Activated CD8-positive, alpha-beta memory T cell treated with anti-CD3 and anti-CD28 coated beads for 48 hours (primary cell): ENCODE measurements at regions not wholly inside any gene's neighbourhood (a gene's known extent, or its start where the extent isn't known, plus 50 kb on each side); places are given as distances from the start of the nearest gene placed in this dataset.

Experiments used
- DNase-seq, 3 experiments: peaks; one replicate each; pipeline ENCODE4 v3.0.0-alpha.2; 2020; ENCODE audit warnings: low read depth in 2 of 3, low spot score in 2 of 3

DNA sequence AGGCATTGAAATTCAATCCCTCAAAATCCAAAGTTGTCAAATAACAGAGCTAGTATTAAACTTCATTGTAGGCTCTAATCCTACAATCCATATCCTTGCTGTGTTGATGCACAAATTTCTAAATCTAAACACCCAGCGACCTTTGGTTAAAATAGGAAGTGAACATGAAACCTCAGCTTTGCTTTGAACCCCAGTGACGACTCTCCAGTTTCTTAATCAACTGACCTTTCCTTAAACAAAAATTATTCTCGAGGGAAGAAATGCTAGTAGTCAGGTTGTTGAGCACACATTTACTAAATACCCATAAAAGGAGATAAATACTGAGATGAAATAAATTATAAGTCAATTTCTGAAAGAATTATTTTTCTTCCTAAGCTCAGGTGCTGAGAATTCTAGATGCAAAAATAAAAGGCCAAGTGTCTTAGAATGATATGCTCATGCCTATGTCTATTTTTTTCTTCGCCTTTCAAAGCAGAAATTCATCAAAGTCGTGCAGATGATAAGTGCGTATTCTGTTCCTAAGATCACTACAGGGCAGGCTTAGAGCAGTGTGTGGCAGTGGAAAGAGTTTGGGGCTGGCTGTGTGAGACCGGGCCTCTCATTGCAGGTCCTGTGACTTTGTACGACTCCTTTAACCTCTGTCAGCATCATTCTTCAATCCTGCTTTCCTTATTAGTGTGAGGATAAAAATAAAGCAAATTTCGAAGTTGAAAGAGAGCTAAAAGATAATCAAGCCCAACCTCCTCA lies 208.7 kb downstream of the PRL start:
- no peak for DNase-seq

DNA sequence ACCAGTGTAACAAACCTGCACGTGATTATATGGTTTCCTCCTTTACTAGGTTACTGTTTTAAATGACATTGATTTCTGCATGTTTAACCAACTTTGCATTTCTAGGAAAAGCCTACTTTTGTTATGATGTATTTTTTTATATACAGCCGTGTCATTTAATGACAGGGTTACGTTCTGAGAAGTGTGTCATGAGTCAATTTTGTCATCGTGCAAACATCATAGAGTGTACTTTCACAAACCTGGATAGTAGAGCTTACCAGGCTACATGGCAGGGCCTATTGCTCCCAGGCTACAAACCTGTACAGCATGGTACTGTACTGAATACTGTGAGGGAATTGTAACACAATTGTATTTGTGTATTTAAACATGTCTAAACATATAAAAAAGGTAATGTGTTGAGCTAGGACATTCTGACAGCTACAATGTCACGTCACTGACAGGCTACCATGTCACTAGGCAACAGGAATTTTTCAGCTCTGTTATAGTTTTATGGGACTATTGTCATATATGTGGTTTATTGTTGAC lies 205.3 kb downstream of the PRL start:
- no peak for DNase-seq

DNA sequence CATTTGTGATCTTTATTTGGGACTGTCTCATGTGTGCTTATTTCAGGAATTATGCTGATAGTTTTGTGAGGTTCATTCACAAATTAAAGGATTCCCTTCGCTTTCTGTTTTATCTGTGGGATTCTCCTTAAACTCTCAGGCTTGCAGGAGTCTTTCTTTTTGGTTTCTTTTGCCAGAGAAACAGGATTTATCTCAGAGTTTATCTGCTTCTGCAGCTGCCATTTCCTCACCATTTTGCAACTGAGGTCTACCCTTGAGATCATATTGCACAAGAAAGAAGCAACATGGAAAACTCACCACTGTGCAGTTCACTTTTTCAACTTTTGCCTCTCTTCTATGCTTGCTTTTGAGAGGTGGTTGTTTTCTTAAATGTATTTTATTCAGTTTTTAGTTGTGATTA lies 201.0 kb downstream of the PRL start:
- no peak for DNase-seq

DNA sequence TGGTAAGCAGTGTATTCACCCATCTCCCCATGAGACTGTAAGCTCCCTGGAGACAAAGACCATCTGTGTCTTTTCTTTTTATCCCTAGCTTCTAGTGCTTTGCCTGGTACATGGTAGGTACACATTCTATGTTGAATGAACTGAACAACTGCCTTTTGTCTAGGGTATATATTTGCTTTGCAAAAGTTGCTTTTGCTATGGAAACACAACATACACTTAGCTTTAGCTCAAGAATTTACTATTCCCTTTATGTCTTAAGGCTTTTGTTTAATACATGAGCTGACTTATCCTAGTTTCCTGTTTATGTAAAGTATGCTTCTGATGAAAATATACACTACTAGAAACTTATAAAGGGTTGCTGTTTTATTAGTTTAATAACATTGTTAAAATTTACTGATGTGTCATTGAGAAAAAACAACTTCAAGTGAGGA lies 198.2 kb downstream of the PRL start:
- no peak for DNase-seq

DNA sequence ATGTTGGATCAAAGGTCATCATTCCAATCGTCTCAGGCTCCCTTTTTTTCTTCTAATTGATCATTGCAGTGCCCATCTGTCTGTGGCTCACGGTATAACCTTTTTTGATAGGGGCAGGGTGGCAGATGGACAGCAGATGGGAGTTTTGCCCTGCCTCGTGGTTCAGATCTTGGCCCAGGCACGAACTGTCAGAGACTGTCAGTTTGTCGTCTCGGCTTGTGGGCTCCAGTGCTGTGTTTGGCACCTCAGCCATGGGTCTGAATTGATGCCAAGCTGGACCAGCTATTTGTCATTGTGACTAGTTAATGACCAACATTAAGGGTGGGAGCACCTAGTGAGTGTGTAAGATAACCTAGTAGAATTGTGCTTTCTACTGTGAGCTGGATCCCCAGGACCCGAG lies 197.6 kb downstream of the PRL start:
- no peak for DNase-seq

DNA sequence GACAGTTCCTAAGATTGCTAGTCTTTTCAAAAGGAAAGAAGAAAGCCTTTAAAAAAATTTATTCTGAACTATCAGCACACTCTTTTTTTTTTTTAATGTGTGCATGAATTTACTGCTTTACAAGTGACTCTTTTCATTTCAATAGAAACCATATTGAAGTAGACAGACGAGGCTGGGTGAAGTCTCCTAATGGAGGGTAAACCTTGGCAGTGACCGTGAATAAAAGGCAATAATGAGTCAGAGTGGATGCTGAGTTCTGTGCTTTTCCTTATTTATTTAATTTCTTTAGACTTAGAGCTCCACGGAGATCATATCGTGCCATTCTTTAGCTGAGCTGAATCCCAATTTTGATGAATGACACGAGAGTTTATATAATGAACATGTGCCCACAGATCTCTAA lies 196.9 kb downstream of the PRL start:
- DNase-seq: no peak

DNA sequence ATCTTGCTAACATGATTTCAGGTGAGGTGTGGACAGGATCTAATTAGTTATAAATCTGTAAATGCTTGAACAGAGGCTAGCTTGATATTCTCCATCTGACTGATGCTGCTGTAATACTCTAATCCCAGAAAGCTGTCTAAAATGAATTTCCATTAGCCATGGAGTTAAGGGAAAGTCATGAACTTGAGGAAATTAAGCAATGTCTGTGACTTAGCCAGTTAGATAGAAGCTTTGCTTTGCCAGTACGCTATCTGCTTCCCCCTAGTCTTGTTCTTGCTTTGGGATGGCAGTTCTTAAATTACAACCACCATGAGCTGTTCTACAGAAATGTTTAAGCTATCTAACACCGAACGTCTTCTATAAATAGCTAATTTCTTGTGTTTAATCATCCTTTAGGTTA lies 195.7 kb downstream of the PRL start:
- no peak for DNase-seq

DNA sequence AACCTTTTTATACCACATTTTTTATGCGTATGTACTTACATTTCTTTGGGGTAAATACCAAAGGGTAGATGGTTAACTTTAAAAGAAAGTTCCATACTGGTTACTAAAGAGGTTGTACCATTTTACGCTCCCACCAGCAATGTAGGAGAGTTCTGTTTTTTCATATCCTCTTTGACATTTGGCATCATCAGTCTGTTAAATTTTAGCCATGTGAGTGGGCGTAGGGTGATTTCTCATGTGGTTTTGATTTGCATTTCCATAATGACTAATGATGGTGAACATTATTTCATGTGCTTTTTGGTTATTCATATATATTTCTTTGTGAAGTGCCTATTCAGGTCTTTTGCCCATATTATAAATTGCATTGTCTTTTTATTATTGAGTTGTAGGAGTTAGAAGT lies 194.2 kb downstream of the PRL start:
- no peak for DNase-seq

DNA sequence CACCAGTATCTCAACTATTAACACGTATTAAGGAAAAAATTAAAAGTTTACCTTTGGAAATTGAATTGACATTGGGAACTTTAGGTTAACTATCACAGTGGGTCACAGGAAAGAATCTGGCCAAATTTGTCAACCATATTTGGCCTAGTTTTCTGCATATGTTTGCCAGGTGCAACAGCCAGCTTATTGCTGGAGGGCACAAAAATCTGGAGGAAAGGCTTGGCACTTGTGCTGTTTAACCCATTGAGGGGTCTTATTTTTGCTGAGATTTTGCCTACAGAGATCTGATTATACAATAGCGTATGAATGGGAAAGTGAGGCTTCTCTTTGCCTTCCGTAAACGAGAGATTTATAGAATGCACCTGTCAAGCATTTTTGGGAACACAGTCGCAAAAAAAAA lies 190.4 kb downstream of the PRL start:
- DNase-seq: no peak

DNA sequence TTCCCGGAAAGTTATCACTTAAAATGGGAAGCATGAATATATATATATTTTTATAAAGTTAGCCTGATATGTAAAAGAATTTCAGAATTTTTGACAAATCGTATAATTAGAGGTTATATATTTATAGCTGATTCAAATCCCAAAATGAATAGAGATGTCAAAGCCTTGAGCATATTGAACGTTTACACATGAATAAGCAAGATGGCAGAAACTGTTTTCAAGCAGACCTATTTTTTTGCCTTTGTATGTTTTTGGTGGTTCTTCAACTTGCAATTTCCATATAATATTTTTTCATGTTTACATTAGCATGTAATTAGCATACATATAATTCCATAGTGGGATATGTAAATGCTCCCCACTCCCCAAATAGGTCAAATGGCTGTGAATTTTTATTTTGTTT lies 189.9 kb downstream of the PRL start:
- no peak for DNase-seq

DNA sequence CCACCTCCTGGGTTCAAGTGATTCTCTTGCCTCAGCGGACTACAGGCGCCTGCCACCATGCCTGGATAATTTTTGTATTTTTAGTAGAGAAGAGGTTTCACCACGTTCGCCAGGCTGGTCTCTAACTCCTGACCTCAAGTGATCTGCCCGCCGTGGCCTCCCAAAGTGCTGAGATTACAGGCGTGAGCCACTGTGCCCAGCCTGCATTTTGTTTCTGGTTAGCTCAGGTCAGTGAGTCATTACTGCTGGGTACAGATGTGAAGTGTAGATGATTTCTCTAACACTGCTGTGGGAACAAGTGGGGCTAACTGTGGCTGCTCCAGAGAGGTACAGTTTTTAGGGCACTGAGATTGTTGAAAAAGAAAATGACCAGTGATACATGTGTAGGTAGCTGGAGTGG lies 188.6 kb downstream of the PRL start:
- no peak for DNase-seq

DNA sequence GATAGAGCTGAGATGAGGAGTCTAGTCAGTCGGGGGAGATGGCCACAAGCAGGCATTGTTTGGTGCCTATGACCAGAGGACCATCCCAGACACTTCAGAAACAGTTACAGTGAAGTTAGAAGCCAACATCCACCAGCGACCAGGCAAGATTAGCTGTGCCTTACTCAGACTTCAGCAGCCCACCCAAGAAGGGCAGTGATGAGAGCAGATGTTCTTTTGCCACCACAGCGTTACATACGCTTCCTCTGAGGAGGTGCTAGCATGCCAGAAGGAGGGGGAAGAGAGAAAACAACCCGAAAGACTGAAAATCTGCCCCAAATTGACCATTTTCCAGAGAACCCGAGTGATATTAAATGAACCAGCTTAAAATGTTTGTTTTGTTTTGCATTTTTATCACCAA lies 186.8 kb downstream of the PRL start:
- no peak for DNase-seq

DNA sequence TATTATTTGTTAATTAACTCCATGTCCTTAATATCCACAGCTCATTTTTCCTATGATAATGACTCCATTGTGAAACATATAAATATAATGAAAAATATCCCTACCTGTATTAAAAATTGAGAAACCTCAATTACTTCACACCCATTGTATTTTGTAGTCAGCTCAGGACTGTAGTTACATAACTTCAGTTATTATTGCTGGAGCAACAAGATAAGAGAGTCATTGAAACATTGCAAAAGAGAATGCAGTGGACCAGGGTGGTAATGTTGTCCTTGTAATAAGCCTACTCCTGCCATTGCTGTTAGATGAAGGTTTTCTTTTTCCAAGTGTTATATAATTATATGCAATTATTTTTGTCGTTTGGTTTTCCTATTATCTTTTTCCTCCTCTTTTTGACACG lies 184.4 kb downstream of the PRL start:
- DNase-seq: no peak

DNA sequence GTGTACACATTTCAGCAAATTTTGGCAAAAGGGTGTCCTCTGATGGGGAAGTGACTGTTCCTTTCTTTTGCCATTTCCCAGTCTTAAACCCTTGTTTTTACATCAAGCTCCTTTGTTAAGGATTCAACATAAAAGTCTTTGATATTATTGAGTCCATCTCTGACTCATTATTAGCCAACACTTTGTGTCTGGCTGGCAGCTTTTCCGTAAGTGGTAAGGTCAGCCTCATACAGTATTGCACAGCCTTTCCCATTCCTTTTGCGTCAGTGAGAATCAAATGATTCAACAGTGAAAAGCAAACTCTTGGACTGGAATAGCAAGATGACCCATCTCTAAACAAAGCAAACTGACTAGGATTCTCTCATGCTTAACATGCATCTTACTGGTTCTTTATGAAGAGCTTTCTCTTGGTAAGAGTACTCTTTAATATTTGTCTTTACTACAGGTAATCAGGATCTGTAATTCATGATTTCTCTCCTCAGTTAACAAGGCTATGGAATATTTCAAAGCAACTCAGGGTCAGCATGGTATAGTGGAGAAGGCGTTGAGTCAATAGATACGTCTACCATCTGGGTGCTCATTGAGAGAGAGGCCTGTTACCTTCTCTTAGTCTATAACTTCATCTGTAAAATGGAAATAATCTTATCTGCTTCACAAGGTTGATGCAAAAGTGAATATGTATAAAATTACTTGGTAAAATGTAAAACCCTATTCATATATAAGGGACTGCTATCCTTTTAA lies 183.6 kb downstream of the PRL start:
- DNase-seq: no peak

DNA sequence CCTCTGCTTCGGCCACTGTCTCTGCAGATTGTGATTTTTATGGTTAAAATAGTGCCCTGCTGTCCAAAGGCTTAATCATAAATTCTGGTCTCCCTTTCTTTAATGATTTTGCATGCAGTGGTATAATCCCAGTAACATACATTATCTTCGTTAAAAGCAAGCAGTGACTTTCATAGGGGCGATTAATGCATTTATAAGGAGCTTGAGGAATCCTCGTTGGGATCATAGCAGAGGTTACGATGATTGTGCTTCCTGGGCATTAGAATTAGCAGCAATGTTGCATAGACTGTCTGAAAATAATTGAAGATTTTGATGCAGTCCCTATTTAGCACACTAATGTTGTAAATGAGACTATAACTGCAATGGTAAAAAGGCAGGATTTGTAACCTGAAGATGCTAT lies 181.3 kb downstream of the PRL start:
- DNase-seq: no peak

DNA sequence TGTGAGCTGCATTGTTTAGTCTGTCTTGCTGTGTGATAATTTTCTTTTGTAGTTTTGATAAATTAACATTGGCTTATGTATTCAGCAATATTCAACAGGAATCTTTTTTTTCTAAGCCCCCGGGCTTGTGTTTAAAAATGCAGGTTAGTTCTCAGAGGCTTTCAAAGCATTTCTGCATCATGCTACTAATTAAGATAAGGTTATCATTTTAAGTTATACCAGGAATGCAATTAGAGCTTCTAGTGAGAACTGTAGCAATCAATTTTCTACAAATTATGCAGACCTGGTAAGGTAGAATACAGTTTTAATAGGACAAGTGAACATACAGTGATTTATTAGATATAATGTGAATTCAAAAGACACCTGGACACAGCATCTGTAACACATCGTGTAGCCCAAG lies 179.2 kb downstream of the PRL start:
- no peak for DNase-seq

DNA sequence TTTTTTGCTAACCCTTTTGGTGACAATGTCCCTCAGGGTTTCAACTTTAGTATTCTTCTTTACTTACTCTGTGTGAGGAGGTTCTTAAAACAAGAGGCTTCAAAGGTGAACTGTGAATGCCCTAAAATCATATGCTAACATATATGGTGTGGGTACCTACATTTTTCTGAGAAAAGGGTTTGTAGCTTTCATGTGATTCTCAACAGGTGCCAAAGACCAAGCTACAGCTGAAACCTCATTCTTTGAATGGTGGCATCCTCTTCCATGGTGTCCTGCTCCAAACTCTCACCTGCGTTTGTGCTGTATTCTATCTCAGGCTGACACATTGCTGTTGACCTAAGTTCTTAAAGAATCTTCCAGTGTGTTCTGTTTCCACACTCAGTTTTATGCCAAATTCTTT lies 177.3 kb downstream of the PRL start:
- DNase-seq: no peak

DNA sequence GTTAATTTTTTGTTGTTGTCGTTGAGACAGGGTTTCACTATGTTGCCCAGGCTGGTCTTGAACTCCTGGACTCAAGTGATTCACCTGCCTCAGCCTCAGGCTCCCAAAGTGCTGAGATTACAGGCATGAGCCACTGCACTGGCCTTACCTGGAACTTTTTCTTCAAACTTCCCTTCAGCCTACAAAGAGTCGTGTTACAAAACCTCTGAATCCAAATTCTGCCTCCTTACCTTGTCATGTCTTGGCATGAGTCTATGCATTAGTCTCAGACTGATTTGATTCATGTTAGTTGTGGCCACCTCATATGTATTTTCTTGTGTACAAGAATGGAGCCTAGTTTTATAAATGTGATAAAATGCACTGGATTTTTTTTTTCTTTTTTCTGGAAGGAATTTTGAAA lies 172.1 kb downstream of the PRL start:
- no peak for DNase-seq

DNA sequence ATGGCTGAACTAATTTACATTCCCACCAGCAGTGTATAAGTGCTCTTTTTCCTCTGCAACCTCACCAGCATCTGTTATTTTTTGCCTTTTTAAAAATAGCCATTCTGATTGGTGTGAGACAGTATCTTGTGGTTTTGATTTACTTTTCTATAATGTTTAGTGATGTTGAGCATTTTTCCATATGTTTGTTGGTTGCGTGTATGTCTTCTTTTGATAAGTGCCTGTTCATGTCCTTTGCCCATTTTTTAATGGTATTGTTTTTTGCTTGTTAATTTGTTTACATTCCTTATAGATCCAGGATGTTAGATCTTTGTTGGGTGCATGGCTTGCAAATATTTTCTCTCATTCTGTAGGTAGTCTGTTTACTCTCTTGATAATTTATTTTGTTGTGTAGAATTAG lies 169.9 kb downstream of the PRL start:
- DNase-seq: no peak

DNA sequence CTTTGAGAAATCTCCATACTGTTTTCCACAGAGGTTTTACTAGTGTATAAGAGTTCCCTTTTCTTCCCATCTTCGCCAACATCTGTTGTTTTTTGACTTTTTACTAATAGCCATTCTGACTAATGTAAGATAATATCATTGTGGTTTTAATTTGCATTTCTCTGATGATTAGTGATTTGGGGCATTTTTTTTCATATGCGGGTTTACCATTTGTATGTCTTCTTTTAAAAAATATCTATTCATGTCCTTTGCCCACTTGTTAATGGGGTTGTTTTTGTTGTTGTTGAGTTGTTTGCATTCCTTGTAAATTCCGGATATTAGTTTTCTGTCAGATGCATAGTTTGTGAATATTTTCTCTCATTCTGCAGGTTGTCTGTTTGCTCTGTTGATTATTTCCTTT lies 167.1 kb downstream of the PRL start:
- DNase-seq: no peak

DNA sequence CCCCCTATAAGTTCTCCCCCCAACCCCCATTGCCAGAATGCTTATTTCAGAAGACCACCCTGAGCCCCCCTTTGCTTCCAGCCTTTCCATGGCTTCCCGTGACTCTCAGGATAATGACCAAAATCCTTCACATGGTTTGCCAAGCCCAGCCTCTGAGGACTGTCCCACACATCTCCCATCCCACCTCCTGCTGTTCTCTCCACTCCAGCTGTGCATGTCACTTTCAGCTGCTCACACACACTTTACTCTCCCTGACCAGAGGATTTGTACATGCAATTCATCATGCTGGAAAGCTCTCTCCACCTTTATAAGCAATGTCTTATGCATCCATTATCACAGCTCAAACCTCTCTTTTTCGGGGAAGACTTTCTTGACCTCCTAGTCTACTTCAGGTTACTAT lies 164.2 kb downstream of the PRL start:
- no peak for DNase-seq

DNA sequence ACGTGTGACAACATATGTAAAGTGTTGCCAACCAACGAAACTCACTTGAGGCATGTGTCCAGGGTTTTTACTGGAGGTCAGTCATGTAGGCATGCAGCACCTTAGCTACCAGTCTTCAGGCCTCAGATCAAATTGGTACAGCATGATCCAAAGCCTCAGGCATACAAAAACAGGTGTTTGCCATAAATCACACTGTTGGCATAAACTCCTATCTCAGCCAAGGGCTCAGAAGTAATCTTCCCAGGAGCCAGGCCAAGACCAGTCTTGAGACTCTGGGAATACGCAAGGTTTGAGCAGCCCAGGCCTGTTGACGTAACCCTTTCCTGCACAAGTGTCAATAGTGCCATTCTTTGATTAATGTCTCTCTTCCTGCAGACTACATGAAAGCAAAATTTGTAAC lies 163.5 kb downstream of the PRL start:
- no peak for DNase-seq

DNA sequence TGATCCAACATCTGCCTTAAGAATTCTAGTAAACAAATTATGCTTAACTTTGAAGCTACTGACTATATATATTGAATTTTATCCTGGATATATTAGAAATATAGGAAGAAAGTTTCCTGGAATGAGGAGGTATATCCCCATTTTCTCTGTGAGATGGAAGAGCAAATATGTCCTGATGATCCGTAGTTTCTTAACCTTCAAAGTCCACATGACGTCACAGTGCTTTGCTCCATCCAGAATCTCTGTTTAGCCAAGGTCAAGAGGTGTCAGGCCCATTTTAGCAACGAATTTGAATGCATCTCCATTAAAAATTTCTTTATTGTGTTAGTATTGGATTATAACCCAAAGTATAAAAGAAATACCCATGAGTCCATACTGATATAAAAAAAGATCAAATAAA lies 162.5 kb downstream of the PRL start:
- no peak for DNase-seq
